Peyer's patch (tissue), 4 donors: ENCODE measurements at regions not wholly inside any gene's neighbourhood (a gene's known extent, or its start where the extent isn't known, plus 50 kb on each side); places are given as distances from the start of the nearest gene placed in this dataset.

Source experiments
- DNase-seq, 3 donors: peaks; one replicate each; pipeline ENCODE4 v3.0.0-alpha.2; 2017 to 2019
- H3K27ac ChIP-seq, 4 donors: fragments of 200-600 bp; sonication (generic); one replicate each; pipeline ENCODE4 v1.5.1; 2016 to 2019
- H3K27me3 ChIP-seq, 2 donors: fragments of 200-600 bp; sonication (generic); one replicate each; pipeline ENCODE4 v1.5.1; 2019
- H3K36me3 ChIP-seq, 3 donors: fragments of 200-600 bp; sonication (generic); one replicate each; pipeline ENCODE4 v1.5.1; 2016 to 2019
- H3K4me1 ChIP-seq, 4 donors: fragments of 200-600 bp; sonication (generic); one replicate each; pipeline ENCODE4 v1.5.1; 2016 to 2019
- H3K4me3 ChIP-seq, 4 donors: fragments of 200-600 bp; sonication (generic); 1 replicate in 3 of 4; 2 replicates in 1 of 4; pipeline ENCODE4 v1.5.1; 2016 to 2019; ENCODE audit warnings: mild to moderate bottlenecking in 1 of 4
- H3K9me3 ChIP-seq, 4 donors: fragments of 200-600 bp; sonication (generic); one replicate each; pipeline ENCODE4 v1.5.1; 2016 to 2019; ENCODE audit warnings: mild to moderate bottlenecking in 1 of 4
- POLR2A ChIP-seq, 2 donors: fragments of 450-650 bp; IDR thresholded peaks; one replicate each; pipeline ENCODE4 v1.5.1; 2017; ENCODE audit warnings: antibody characterized with exemption in 2 of 2, mild to moderate bottlenecking in 2 of 2, moderate library complexity in 2 of 2
- TF ChIP-seq, protein P1 (sequence below), 6 experiments: fragments of 450-650 bp in 4 of 6; fragments of 200-600 bp in 2 of 6; sonication (generic) in 1 of 6; IDR thresholded peaks; one replicate each; pipeline ENCODE4 v1.5.1; 2017 to 2019; ENCODE audit warnings: antibody characterized with exemption in 6 of 6, mild to moderate bottlenecking in 3 of 6, moderate library complexity in 1 of 6

DNA sequence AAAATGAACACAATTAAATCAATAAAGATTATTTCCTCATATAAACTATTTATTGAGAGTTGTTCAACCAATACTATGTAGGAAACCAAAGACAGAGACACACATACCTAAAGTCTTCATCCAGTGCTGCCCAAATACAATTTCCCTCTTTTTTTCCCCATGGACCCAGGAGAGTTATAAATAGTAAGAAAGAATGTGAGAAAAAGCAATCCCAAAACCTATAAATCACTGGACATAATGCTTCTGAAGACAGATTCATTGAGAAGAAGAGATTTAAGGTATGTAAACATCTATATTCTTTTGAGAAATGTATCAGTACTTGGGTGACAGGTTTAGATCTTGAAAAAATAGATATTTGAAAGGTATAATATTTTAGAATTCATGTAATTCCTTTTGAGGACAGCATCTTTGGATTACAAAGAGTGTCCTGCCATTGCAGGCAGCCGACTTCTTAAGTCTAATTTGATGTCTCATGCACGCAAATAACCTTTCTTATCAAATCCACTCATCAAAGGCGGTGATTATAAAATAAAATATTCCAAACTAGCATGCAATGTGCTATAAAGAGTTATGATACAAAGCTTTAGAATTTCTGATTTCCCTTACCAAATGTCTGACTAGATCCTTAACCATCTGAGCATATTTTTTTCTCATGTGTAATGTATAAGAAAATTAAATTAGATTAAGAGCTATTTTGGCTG is 739.4 kb downstream of the LIG4 start:
- no peak overlapping the region for H3K4me3 ChIP-seq
- H3K9me3 ChIP-seq: no peaks in the 10 kb centered on the region
- DNase-seq: no peak
- TF ChIP-seq POLR2A (IDR thresholded peaks at IDR 0.05): no peak
- TF ChIP-seq, protein P1, sequence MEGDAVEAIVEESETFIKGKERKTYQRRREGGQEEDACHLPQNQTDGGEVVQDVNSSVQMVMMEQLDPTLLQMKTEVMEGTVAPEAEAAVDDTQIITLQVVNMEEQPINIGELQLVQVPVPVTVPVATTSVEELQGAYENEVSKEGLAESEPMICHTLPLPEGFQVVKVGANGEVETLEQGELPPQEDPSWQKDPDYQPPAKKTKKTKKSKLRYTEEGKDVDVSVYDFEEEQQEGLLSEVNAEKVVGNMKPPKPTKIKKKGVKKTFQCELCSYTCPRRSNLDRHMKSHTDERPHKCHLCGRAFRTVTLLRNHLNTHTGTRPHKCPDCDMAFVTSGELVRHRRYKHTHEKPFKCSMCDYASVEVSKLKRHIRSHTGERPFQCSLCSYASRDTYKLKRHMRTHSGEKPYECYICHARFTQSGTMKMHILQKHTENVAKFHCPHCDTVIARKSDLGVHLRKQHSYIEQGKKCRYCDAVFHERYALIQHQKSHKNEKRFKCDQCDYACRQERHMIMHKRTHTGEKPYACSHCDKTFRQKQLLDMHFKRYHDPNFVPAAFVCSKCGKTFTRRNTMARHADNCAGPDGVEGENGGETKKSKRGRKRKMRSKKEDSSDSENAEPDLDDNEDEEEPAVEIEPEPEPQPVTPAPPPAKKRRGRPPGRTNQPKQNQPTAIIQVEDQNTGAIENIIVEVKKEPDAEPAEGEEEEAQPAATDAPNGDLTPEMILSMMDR (IDR thresholded peaks at IDR 0.05): no peak
- H3K27me3 ChIP-seq: no peaks in the 10 kb centered on the region
- H3K36me3 ChIP-seq: no peaks in the 10 kb centered on the region
- H3K4me1 ChIP-seq: no peaks in the 10 kb centered on the region
- no peak overlapping the region for H3K27ac ChIP-seq

DNA sequence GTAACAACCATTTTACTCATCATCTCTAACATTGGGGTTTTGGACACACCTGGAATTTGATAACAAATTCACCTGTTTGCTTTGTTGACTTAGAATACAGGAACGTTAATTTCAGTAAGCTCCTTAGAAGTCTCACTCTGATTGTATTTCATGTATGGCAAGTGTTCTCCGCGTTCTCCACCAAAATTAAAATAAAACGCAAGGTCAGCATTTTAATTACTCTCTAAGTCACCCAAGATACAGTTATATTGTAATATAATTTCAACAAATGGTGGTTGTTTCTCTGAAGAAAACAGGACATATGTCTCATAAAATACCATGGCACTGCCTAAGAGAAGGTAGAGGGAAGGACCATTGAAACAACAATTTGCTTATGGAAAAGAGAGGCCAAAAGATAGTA is 742.1 kb downstream of the LIG4 start:
- H3K27ac ChIP-seq: no peak overlapping the region
- H3K27me3 ChIP-seq: no peaks in the 10 kb centered on the region
- no peak overlapping the region for H3K4me3 ChIP-seq
- DNase-seq: no peak
- H3K9me3 ChIP-seq: no peaks in the 10 kb centered on the region
- H3K36me3 ChIP-seq: no peaks in the 10 kb centered on the region
- H3K4me1 ChIP-seq: no peaks in the 10 kb centered on the region
- TF ChIP-seq POLR2A (IDR thresholded peaks at IDR 0.05): no peak
- TF ChIP-seq, protein P1 (IDR thresholded peaks at IDR 0.05): no peak

DNA sequence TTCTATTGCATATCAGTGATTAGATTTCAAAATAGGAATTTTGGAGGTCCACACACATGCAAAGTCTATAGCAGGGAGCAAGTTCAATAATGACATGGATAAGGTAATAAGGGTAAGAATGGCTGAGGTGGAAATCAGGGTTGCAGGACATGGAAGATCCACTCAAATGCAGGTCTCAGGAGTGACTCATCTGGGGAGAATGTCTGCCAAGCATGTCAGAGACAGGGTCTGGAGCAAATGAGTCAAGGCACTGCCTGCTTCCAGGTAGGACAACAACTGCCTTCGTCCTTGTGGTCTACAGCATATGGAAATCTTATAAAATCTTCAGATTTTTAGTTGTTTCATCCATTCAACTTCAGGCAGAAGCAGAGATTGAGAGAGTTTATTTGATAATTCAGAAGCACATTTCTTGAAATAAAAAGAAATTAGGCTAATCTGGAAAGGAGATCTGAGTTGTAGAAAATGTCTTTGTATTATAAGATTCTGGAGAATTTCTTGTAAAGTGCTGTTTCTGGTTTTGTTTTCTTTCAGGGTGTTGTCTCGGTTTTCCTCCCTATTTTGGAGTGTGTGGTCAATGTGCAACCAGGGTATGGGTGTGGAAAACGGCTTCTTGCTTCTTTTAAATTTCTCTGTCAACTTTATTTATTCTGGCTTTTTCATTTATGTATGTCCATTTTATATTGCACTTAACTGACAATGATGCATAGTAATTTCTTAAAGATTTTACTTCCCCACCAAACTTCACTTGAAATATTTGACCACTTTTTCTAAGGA is 748.8 kb downstream of the LIG4 start:
- Histone ChIP-seq H3K27ac (no peak overlapping the region), H3K36me3 (no peaks in the 10 kb centered on the region), H3K4me1 (no peaks in the 10 kb centered on the region), H3K9me3 (no peaks in the 10 kb centered on the region), H3K4me3 (no peak overlapping the region), H3K27me3 (no peaks in the 10 kb centered on the region)
- no peak for DNase-seq
- no peak for TF ChIP-seq POLR2A (IDR thresholded peaks at IDR 0.05)
- TF ChIP-seq, protein P1 (IDR thresholded peaks at IDR 0.05): no peak

DNA sequence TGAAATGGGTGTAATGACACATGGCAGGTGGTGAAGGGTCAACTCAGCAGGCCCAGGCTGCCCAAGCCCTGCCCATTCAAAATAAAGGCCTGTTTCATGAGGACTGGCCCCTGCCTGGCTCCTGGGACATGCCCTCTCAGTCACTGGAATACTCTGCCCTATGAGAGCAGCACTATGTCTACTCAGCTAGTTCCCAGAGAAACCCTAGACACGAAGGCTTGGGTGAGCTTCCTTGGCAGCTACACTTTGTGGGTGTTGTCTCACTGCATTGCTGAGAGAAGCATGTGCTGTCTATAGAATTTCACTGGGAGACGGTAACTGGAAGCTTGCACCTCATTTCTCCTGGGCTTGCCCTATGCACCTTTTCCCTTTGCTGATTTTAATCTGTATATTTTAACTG is 752.8 kb downstream of the LIG4 start:
- Histone ChIP-seq H3K27ac (no peak overlapping the region), H3K4me1 (no peaks in the 10 kb centered on the region), H3K36me3 (no peaks in the 10 kb centered on the region), H3K9me3 (no peaks in the 10 kb centered on the region), H3K27me3 (no peaks in the 10 kb centered on the region), H3K4me3 (no peak overlapping the region)
- no peak for DNase-seq
- TF ChIP-seq, protein P1 (IDR thresholded peaks at IDR 0.05): no peak
- TF ChIP-seq POLR2A (IDR thresholded peaks at IDR 0.05): no peak

DNA sequence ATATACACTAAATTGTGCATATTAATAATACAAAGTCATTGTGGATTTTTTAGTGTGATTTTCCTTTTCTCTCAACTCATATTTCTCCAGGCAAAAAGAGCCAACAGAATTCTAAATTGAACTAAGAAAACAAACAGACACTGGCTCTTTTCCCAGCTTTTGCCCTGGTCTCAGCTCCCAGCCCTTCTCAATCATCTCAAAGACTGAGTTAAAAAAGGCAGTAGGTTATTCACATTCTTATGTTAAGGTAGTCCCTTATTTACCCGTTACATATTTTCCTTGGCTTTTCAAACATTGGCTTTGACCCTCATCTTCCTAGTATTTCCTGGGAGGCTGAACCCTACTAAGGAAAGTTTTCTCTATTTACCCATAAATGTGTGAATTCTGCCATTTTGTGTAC is 753.6 kb downstream of the LIG4 start:
- no peak for DNase-seq
- no peaks in the 10 kb centered on the region for H3K27me3 ChIP-seq
- TF ChIP-seq, protein P1 (IDR thresholded peaks at IDR 0.05): no peak
- no peak for TF ChIP-seq POLR2A (IDR thresholded peaks at IDR 0.05)
- H3K4me3 ChIP-seq: no peak overlapping the region
- no peaks in the 10 kb centered on the region for H3K9me3 ChIP-seq
- H3K36me3 ChIP-seq: no peaks in the 10 kb centered on the region
- no peaks in the 10 kb centered on the region for H3K4me1 ChIP-seq
- H3K27ac ChIP-seq: no peak overlapping the region
